Rectal smooth muscle tissue (tissue), 1 donor: ENCODE measurements at regions not wholly inside any gene's neighbourhood (a gene's known extent, or its start where the extent isn't known, plus 50 kb on each side); places are given as distances from the start of the nearest gene placed in this dataset.

Source experiments
- H3K27ac ChIP-seq: one replicate; pipeline ENCODE4 v1.7.0; 2013; ENCODE audit warnings: low read depth, low read length, inconsistent platforms
- H3K27me3 ChIP-seq: one replicate; pipeline ENCODE4 v1.7.0; 2013; ENCODE audit warnings: low read length; ENCODE audit not compliant: control insufficient read depth, insufficient read depth
- H3K36me3 ChIP-seq: one replicate; pipeline ENCODE4 v1.7.0; 2013; ENCODE audit warnings: low read length; ENCODE audit not compliant: control insufficient read depth, insufficient read depth
- H3K4me1 ChIP-seq: one replicate; pipeline ENCODE4 v1.7.0; 2013; ENCODE audit warnings: low read length; ENCODE audit not compliant: control insufficient read depth, insufficient read depth
- H3K4me3 ChIP-seq: one replicate; pipeline ENCODE4 v1.7.0; 2013; ENCODE audit warnings: low read length
- H3K9ac ChIP-seq: one replicate; pipeline ENCODE4 v1.7.0; 2013; ENCODE audit warnings: low read length

- Histone ChIP-seq H3K36me3 (no peaks in the 10 kb centered on the region), H3K27me3 (no peaks in the 10 kb centered on the region), H3K27ac (no peak overlapping the region), H3K9ac (no peak overlapping the region), H3K4me1 (peaks cover 8% of the 10 kb centered on the region), H3K4me3 (no peak overlapping the region)
Observed at GRCh38 chr21:35929901-35930300, 130.4 kb downstream of the SETD4 start.

GRCh38 chr21:35927262-35927661 is 133.1 kb downstream of the SETD4 start:
- Histone ChIP-seq H3K4me1 (peaks cover under 1% of the 10 kb centered on the region), H3K4me3 (no peak overlapping the region), H3K27ac (no peak overlapping the region), H3K27me3 (no peaks in the 10 kb centered on the region), H3K9ac (no peak overlapping the region), H3K36me3 (no peaks in the 10 kb centered on the region)

- Histone ChIP-seq H3K27ac (no peak overlapping the region), H3K36me3 (no peaks in the 10 kb centered on the region), H3K9ac (no peak overlapping the region), H3K4me1 (no peaks in the 10 kb centered on the region), H3K27me3 (no peaks in the 10 kb centered on the region), H3K4me3 (no peak overlapping the region)
Observed at GRCh38 chr21:35926003-35926740, 134.2 kb downstream of the SETD4 start.

- no peak overlapping the region for H3K9ac ChIP-seq
- no peak overlapping the region for H3K27ac ChIP-seq
- no peaks in the 10 kb centered on the region for H3K4me1 ChIP-seq
- no peak overlapping the region for H3K4me3 ChIP-seq
- no peaks in the 10 kb centered on the region for H3K36me3 ChIP-seq
- H3K27me3 ChIP-seq, result no peaks in the 10 kb centered on the region
Observed at GRCh38 chr21:35925497-35925896, 134.8 kb downstream of the SETD4 start.

GRCh38 chr21:35924714-35925301 is 135.5 kb downstream of the SETD4 start:
- H3K36me3 ChIP-seq, result no peaks in the 10 kb centered on the region
- H3K4me1 ChIP-seq, result no peaks in the 10 kb centered on the region
- no peak overlapping the region for H3K27ac ChIP-seq

GRCh38 chr21:35923971-35924370 is 136.4 kb downstream of the SETD4 start:
- H3K27ac ChIP-seq, result no peak overlapping the region
- no peak overlapping the region for H3K9ac ChIP-seq
- no peaks in the 10 kb centered on the region for H3K27me3 ChIP-seq
- no peaks in the 10 kb centered on the region for H3K36me3 ChIP-seq
- no peaks in the 10 kb centered on the region for H3K4me1 ChIP-seq
- no peak overlapping the region for H3K4me3 ChIP-seq

More at GRCh38 chr21:35924714-35925301, 135.5 kb downstream of the SETD4 start:
- Histone ChIP-seq H3K27me3 (no peaks in the 10 kb centered on the region), H3K9ac (no peak overlapping the region), H3K4me3 (no peak overlapping the region)

- Histone ChIP-seq H3K9ac (no peak overlapping the region), H3K27ac (no peak overlapping the region), H3K4me1 (no peaks in the 10 kb centered on the region), H3K36me3 (no peaks in the 10 kb centered on the region), H3K27me3 (no peaks in the 10 kb centered on the region), H3K4me3 (no peak overlapping the region)
Observed at GRCh38 chr21:35922618-35923017, 137.7 kb downstream of the SETD4 start.

- no peaks in the 10 kb centered on the region for H3K4me1 ChIP-seq
- no peaks in the 10 kb centered on the region for H3K36me3 ChIP-seq
- no peak overlapping the region for H3K9ac ChIP-seq
- H3K4me3 ChIP-seq, result no peak overlapping the region
- H3K27ac ChIP-seq, result no peak overlapping the region
- no peaks in the 10 kb centered on the region for H3K27me3 ChIP-seq
Observed at GRCh38 chr21:35921471-35921870, 138.9 kb downstream of the SETD4 start.

- Histone ChIP-seq H3K27me3 (no peaks in the 10 kb centered on the region), H3K4me1 (no peaks in the 10 kb centered on the region), H3K27ac (no peak overlapping the region), H3K4me3 (no peak overlapping the region), H3K9ac (no peak overlapping the region), H3K36me3 (no peaks in the 10 kb centered on the region)
Observed at GRCh38 chr21:35920436-35920835, 139.9 kb downstream of the SETD4 start.

GRCh38 chr21:35915030-35915429 is 145.3 kb downstream of the SETD4 start:
- no peaks in the 10 kb centered on the region for H3K36me3 ChIP-seq

GRCh38 chr21:35911412-35912191 is 148.7 kb downstream of the SETD4 start:
- Histone ChIP-seq H3K27ac (no peak overlapping the region), H3K4me3 (no peak overlapping the region), H3K27me3 (no peaks in the 10 kb centered on the region), H3K9ac (no peak overlapping the region), H3K36me3 (no peaks in the 10 kb centered on the region), H3K4me1 (no peaks in the 10 kb centered on the region)

More at GRCh38 chr21:35915030-35915429, 145.3 kb downstream of the SETD4 start:
- Histone ChIP-seq H3K27me3 (no peaks in the 10 kb centered on the region), H3K4me1 (no peaks in the 10 kb centered on the region), H3K4me3 (no peak overlapping the region), H3K9ac (no peak overlapping the region), H3K27ac (no peak overlapping the region)

GRCh38 chr21:35909456-35910223 is 150.7 kb downstream of the SETD4 start:
- H3K4me1 ChIP-seq, result no peaks in the 10 kb centered on the region
- no peaks in the 10 kb centered on the region for H3K27me3 ChIP-seq
- no peaks in the 10 kb centered on the region for H3K36me3 ChIP-seq
- H3K27ac ChIP-seq, result no peak overlapping the region
- no peak overlapping the region for H3K9ac ChIP-seq
- no peak overlapping the region for H3K4me3 ChIP-seq
